NB4 (cell line): ENCODE measurements at regions not wholly inside any gene's neighbourhood (a gene's known extent, or its start where the extent isn't known, plus 50 kb on each side); places are given as distances from the start of the nearest gene placed in this dataset.

ENCODE experiments used
- DNase-seq: peaks from one replicate; pipeline ENCODE4 v3.0.0; 2010; ENCODE audit warnings: low read depth
- H3K4me3 ChIP-seq: one replicate; pipeline ENCODE4 v1.5.1; 2011; ENCODE audit warnings: mild to moderate bottlenecking, low read depth, low read length, moderate library complexity
- MYC ChIP-seq: IDR thresholded peaks from 2 replicates; pipeline ENCODE4 v1.6.1; 2011; ENCODE audit warnings: low read depth, low read length
- POLR2A ChIP-seq: IDR thresholded peaks from 2 replicates; pipeline ENCODE4 v1.6.1; 2011; ENCODE audit warnings: mild to moderate bottlenecking; ENCODE audit not compliant: insufficient read length; ENCODE audit errors: extremely low read depth
- TF ChIP-seq, protein P1 (sequence below): IDR thresholded peaks from one replicate; pipeline ENCODE4 v1.5.1; 2012; ENCODE audit warnings: low read depth, low read length
- TF ChIP-seq, protein P2 (sequence below): IDR thresholded peaks from 2 replicates; pipeline ENCODE4 v1.6.1; 2011; ENCODE audit warnings: low read depth, low read length

DNA sequence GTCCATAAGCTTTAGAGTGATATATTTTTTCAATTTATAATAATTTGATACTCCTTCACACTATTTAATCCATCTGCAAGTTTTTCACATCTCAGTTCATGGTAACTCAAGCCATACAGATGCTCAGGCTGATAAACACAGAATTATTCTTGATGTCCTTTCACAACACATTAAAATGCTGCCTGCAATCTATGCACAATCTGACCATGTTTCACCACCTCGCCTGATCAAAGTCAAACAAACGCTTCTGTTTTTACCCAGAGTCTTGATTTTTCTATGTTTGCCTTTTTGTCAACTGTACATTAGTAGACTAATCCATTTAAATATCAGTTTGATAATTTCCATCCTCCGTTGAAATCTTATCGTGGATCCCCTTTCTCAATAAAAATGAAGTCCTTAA lies 833.8 kb upstream of the KCND2 start:
- TF ChIP-seq, protein P1, sequence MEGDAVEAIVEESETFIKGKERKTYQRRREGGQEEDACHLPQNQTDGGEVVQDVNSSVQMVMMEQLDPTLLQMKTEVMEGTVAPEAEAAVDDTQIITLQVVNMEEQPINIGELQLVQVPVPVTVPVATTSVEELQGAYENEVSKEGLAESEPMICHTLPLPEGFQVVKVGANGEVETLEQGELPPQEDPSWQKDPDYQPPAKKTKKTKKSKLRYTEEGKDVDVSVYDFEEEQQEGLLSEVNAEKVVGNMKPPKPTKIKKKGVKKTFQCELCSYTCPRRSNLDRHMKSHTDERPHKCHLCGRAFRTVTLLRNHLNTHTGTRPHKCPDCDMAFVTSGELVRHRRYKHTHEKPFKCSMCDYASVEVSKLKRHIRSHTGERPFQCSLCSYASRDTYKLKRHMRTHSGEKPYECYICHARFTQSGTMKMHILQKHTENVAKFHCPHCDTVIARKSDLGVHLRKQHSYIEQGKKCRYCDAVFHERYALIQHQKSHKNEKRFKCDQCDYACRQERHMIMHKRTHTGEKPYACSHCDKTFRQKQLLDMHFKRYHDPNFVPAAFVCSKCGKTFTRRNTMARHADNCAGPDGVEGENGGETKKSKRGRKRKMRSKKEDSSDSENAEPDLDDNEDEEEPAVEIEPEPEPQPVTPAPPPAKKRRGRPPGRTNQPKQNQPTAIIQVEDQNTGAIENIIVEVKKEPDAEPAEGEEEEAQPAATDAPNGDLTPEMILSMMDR: no peak
- TF ChIP-seq, protein P2, sequence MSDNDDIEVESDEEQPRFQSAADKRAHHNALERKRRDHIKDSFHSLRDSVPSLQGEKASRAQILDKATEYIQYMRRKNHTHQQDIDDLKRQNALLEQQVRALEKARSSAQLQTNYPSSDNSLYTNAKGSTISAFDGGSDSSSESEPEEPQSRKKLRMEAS: no peak
- TF ChIP-seq POLR2A: no peak
- TF ChIP-seq MYC: no peak
- H3K4me3 ChIP-seq: no peak overlapping the region
- DNase-seq: no peak

DNA sequence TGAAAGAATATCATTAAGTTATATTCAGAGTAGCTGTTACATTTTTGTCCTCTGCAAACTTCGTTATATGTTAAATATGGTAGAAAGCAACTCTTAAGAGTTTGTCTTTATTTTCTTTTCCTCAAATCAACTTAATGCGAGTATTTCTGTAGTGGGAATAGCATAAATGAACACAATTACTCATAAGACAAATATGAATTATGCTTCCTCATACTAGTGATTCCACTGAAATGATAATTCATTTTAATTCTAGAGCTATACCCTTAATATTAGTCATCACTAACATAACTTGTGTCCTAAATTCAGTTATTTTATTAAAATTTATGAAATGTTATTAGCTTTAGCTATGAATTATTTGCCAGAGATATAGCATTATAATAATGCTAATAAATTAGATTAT lies 820.6 kb upstream of the KCND2 start:
- H3K4me3 ChIP-seq: no peak overlapping the region
- TF ChIP-seq MYC (no peak), POLR2A (no peak)
- TF ChIP-seq, protein P1: no peak
- TF ChIP-seq, protein P2: no peak

DNA sequence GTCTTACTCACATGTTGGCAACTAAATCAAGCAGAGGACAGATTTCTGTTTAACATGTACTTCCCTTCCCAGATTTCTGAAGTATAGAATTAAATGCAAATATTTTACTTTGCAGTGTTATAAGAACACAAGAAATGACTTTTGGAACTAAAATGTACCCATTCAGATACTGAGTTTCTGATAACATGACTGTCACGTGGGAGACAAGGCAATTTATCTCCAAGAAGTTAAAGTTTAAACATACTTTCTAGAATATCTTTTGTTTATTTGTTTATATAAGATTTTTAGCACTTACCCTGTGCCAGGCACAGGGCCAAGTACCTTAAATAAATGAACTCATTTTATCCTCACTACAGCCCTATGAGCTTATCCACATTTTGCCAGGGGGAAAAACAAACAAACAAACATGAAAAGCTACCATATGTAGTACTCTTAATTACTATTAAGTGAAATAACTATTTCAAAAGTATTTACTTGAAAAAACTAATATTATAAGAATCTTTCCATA lies 807.1 kb upstream of the KCND2 start:
- no peak overlapping the region for H3K4me3 ChIP-seq
- no peak for DNase-seq
- TF ChIP-seq POLR2A: no peak
- TF ChIP-seq, protein P2: no peak
- TF ChIP-seq, protein P1: no peak
- TF ChIP-seq MYC: no peak

More for the DNA sequence above, 820.6 kb upstream of the KCND2 start:
- no peak for DNase-seq

DNA sequence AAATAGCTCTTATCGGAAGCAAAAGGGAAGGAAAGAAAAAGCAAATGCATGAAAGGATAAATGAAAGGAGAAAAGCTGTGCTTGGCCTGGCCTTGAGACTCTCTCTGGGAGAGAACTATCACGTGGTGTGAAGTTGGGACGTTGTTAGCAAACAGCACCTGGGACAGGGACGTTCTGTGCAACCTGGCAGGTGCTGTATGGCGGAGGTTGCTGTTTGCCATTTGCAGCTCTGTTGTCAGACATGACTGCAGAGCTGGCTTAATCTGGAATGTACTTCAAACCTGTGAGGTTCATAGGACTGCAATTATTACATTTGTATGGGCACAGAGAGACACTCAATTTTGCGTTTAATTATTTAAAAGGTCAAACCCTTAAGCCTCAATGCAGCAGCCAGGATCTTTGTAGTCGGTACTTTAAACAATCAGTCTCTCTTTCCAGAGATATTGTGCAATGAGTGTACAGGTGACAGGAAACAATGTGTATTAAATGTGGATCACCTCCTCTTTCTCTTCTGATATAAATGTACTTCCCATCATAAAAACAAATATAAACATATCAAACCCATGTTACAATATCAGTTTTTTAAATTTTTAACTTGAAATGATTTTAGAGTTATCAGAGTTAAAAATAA lies 800.5 kb upstream of the KCND2 start:
- H3K4me3 ChIP-seq: no peak overlapping the region
- TF ChIP-seq POLR2A (no peak), MYC (no peak)
- TF ChIP-seq, protein P1: no peak
- TF ChIP-seq, protein P2: no peak
- DNase-seq: no peak

DNA sequence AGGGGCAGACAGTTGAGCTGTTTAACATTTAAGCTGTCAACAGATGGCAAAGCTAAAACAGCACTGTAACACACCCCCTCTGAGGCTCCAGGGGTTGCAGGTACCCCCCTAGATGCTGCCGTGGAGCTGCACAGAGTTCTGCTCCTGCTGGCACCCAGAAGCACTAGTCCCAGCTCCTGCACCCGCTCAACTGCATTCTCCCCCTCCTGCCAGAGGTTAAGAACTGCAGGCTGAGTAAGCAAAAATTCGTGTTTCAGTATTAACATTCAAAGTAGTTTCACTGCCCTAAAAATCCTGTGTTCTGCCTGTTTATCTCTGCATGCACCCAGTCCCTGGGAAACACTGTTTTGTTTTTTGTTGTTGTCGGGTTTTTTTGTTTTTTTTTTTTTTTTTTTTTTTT lies 790.8 kb upstream of the KCND2 start:
- TF ChIP-seq POLR2A: no peak
- no peak for TF ChIP-seq MYC
- TF ChIP-seq, protein P2: no peak
- TF ChIP-seq, protein P1: peak; percentile 33
- H3K4me3 ChIP-seq: no peak overlapping the region
- peak; percentile 53 for DNase-seq
